IMR-90 (cell line): ENCODE measurements at regions not wholly inside any gene's neighbourhood (a gene's known extent, or its start where the extent isn't known, plus 50 kb on each side); places are given as distances from the start of the nearest gene placed in this dataset.

Source experiments
- ATAC-seq: fragments of 200-7000 bp; cut with Tn5 transposase; 2 replicates; pipeline ENCODE4 v1.9.1; 2020; ENCODE audit warnings: low read depth, mild to moderate bottlenecking, moderate library complexity
- BruUV-seq: library from RNA; stranded (reverse); fragments of 400-500 nt; replicated peaks from 2 replicates; lab custom pipeline; 2021; lab: Mats Ljungman, UMichigan
- CTCF ChIA-PET: fragments of 300-600 bp; formaldehyde crosslinking; extraction: SDS; loops from one replicate; lab custom pipeline; 2021; ENCODE audit warnings: antibody characterized with exemption; lab: Yijun Ruan, JAX
- POLR2A ChIA-PET: fragments of 300-600 bp; sonication (Branson Sonifier 250); formaldehyde crosslinking; loops from one replicate; lab custom pipeline; 2022; ENCODE audit warnings: antibody characterized with exemption; ENCODE audit not compliant: unreplicated experiment; lab: Charles Lee
- DNase-seq: peaks from one replicate; pipeline ENCODE4 v3.0.0; 2013
- H2AFZ ChIP-seq: replicated peaks from 2 replicates; pipeline ENCODE3; 2013; ENCODE audit warnings: low read length, mild to moderate bottlenecking; ENCODE audit not compliant: poor library complexity
- H2AK5ac ChIP-seq: 2 replicates; pipeline ENCODE4 v1.6.1; 2013; ENCODE audit warnings: low read depth, low read length, inconsistent platforms
- H2AK9ac ChIP-seq: replicated peaks from 2 replicates; pipeline ENCODE3; 2013; ENCODE audit warnings: mild to moderate bottlenecking, low read depth, low read length, moderate library complexity; ENCODE audit not compliant: poor library complexity
- H2BK120ac ChIP-seq: 2 replicates; pipeline ENCODE4 v1.6.1; 2013; ENCODE audit warnings: low read depth, low read length, inconsistent platforms
- H2BK15ac ChIP-seq: 3 replicates; pipeline ENCODE4 v1.6.1; 2013; ENCODE audit warnings: low read depth, low read length, inconsistent platforms
- H2BK20ac ChIP-seq: 2 replicates; pipeline ENCODE4 v1.6.1; 2013; ENCODE audit warnings: low read depth, mild to moderate bottlenecking, inconsistent platforms, low read length, moderate library complexity
- H2BK5ac ChIP-seq: 2 replicates; pipeline ENCODE4 v1.6.1; 2013; ENCODE audit warnings: mild to moderate bottlenecking, low read depth, low read length, inconsistent platforms; ENCODE audit not compliant: poor library complexity, severe bottlenecking
- H3K14ac ChIP-seq: replicated peaks from 2 replicates; pipeline ENCODE4 v1.6.1; 2013; ENCODE audit warnings: low read depth, low read length, inconsistent platforms
- H3K18ac ChIP-seq: 2 replicates; pipeline ENCODE4 v1.6.1; 2013; ENCODE audit warnings: low read depth, low read length, control low read depth
- H3K23ac ChIP-seq: 2 replicates; pipeline ENCODE4 v1.6.1; 2013; ENCODE audit warnings: low read depth, low read length, inconsistent platforms
- H3K27ac ChIP-seq: 2 replicates; pipeline ENCODE4 v1.5.1; 2013; ENCODE audit warnings: mild to moderate bottlenecking, control low read depth, low read length; ENCODE audit not compliant: insufficient read depth
- H3K27me3 ChIP-seq: 2 replicates; pipeline ENCODE4 v1.6.1; 2013; ENCODE audit warnings: low read length; ENCODE audit not compliant: control insufficient read depth, insufficient read depth
- H3K36me3 ChIP-seq: 2 replicates; pipeline ENCODE4 v1.6.1; 2013; ENCODE audit warnings: low read length, mixed read lengths; ENCODE audit not compliant: control insufficient read depth, insufficient read depth
- H3K4ac ChIP-seq: 2 replicates; pipeline ENCODE4 v1.6.1; 2013; ENCODE audit warnings: low read depth, low read length, inconsistent platforms
- H3K4me1 ChIP-seq: 2 replicates; pipeline ENCODE4 v1.6.1; 2013; ENCODE audit warnings: low read length, mixed read lengths; ENCODE audit not compliant: control insufficient read depth, insufficient read depth
- H3K4me2 ChIP-seq: 2 replicates; pipeline ENCODE4 v1.6.1; 2013; ENCODE audit warnings: low read depth, mild to moderate bottlenecking, control low read depth, low read length, moderate library complexity
- H3K4me3 ChIP-seq: 2 replicates; pipeline ENCODE4 v1.5.1; 2013; ENCODE audit warnings: low read depth, mild to moderate bottlenecking, control low read depth, low read length, moderate library complexity; ENCODE audit not compliant: insufficient read depth
- H3K56ac ChIP-seq: 2 replicates; pipeline ENCODE4 v1.6.1; 2013; ENCODE audit warnings: low read length, inconsistent platforms; ENCODE audit not compliant: insufficient read depth; ENCODE audit errors: extremely low read depth
- H3K79me1 ChIP-seq, 2 experiments: 2 replicates each; pipeline ENCODE4 v1.6.1; 2013; ENCODE audit warnings: low read length in 2 of 2, inconsistent platforms in 1 of 2, low read depth in 1 of 2
- H3K9ac ChIP-seq: 2 replicates; pipeline ENCODE4 v1.6.1; 2013; ENCODE audit warnings: low read depth, low read length, control low read depth
- H3K9me1 ChIP-seq: 2 replicates; pipeline ENCODE4 v1.6.1; 2013; ENCODE audit warnings: low read length, inconsistent platforms; ENCODE audit not compliant: insufficient read depth
- H3K9me3 ChIP-seq: 2 replicates; pipeline ENCODE4 v1.6.1; 2013; ENCODE audit warnings: low read length; ENCODE audit not compliant: control insufficient read depth, insufficient read depth
- H4K20me1 ChIP-seq: 2 replicates; pipeline ENCODE4 v1.6.1; 2013; ENCODE audit warnings: low read length, inconsistent platforms; ENCODE audit not compliant: insufficient read depth
- H4K5ac ChIP-seq: 2 replicates; pipeline ENCODE4 v1.6.1; 2013; ENCODE audit warnings: mild to moderate bottlenecking, low read depth, low read length, control low read depth
- H4K8ac ChIP-seq, 2 experiments: 2 replicates each; pipeline ENCODE4 v1.6.1; 2013; ENCODE audit warnings: low read depth in 2 of 2, low read length in 2 of 2, control low read depth in 1 of 2, inconsistent platforms in 1 of 2
- H4K91ac ChIP-seq: 2 replicates; pipeline ENCODE4 v1.6.1; 2013; ENCODE audit warnings: low read depth, low read length, inconsistent platforms; ENCODE audit not compliant: insufficient read depth
- BHLHE40 ChIP-seq: fragments of 150-350 bp; IDR thresholded peaks from 2 replicates; pipeline ENCODE4 v1.6.1; 2016; ENCODE audit warnings: mild to moderate bottlenecking, low read depth, low read length
- CEBPB ChIP-seq: IDR thresholded peaks from 2 replicates; pipeline ENCODE4 v1.6.1; 2012; ENCODE audit warnings: low read depth, low read length, improper control_type of control experiment
- CHD1 ChIP-seq: IDR thresholded peaks from 2 replicates; pipeline ENCODE4 v1.6.1; 2012; ENCODE audit warnings: low read depth, low read length, improper control_type of control experiment
- CTCF ChIP-seq: conservative IDR thresholded peaks from 2 replicates; pipeline ENCODE4 v1.5.1; 2012; ENCODE audit warnings: mild to moderate bottlenecking, low read depth, low read length, improper control_type of control experiment
- ELK1 ChIP-seq: fragments of 150-350 bp; IDR thresholded peaks from 2 replicates; pipeline ENCODE4 v1.6.1; 2016; ENCODE audit warnings: low read depth, mild to moderate bottlenecking, low read length, moderate library complexity, borderline replicate concordance
- FOS ChIP-seq: fragments of 150-350 bp; IDR thresholded peaks from 2 replicates; pipeline ENCODE4 v1.6.1; 2016; ENCODE audit warnings: low read depth, low read length
- MAFK ChIP-seq: IDR thresholded peaks from 2 replicates; pipeline ENCODE4 v1.6.1; 2012; ENCODE audit warnings: low read depth, low read length, improper control_type of control experiment
- MAZ ChIP-seq: IDR thresholded peaks from 2 replicates; pipeline ENCODE4 v1.6.1; 2012; ENCODE audit warnings: low read depth, mild to moderate bottlenecking, low read length, improper control_type of control experiment, moderate library complexity, borderline replicate concordance
- MXI1 ChIP-seq: IDR thresholded peaks from 2 replicates; pipeline ENCODE4 v1.6.1; 2012; ENCODE audit warnings: low read depth, mild to moderate bottlenecking, low read length, moderate library complexity, borderline replicate concordance
- NFE2L2 ChIP-seq: fragments of 150-350 bp; IDR thresholded peaks from 2 replicates; pipeline ENCODE4 v1.6.1; 2016; ENCODE audit warnings: low read depth, mild to moderate bottlenecking, low read length
- POLR2A ChIP-seq: IDR thresholded peaks from 2 replicates; pipeline ENCODE4 v1.6.1; 2012; ENCODE audit warnings: mild to moderate bottlenecking, low read depth, low read length
- RAD21 ChIP-seq: IDR thresholded peaks from 2 replicates; pipeline ENCODE4 v1.6.1; 2012; ENCODE audit warnings: low read length, improper control_type of control experiment
- RCOR1 ChIP-seq: IDR thresholded peaks from 2 replicates; pipeline ENCODE4 v1.6.1; 2012; ENCODE audit warnings: mild to moderate bottlenecking, low read length, improper control_type of control experiment; ENCODE audit not compliant: insufficient replicate concordance
- RFX5 ChIP-seq: IDR thresholded peaks from 2 replicates; pipeline ENCODE4 v1.8.0; 2012; ENCODE audit warnings: low read depth, mild to moderate bottlenecking, low read length, moderate library complexity
- SMC3 ChIP-seq: fragments of 150-350 bp; IDR thresholded peaks from 2 replicates; pipeline ENCODE4 v1.6.1; 2016; ENCODE audit warnings: low read depth, mild to moderate bottlenecking, antibody characterized with exemption, low read length, moderate library complexity
- USF2 ChIP-seq: fragments of 150-350 bp; IDR thresholded peaks from 2 replicates; pipeline ENCODE4 v1.6.1; 2017; ENCODE audit warnings: mild to moderate bottlenecking, antibody characterized with exemption, low read length, low read depth
- WGBS, 2 experiments: methylation state at CpG; one replicate each; pipeline versions ENCODE4 v1.1.5 to v1.1.7; 2013; ENCODE audit warnings: missing lambda C conversion rate in 2 of 2; ENCODE audit not compliant: insufficient read length in 1 of 2; ENCODE audit errors: extremely low coverage in 2 of 2; 5-methylcytosine and 5-hydroxymethylcytosine counted together
- dilution Hi-C: fragments of 300-500 bp; cut with HindIII; formaldehyde crosslinking; loops from one replicate; pipeline ENCODE4 v1.14.3; 2018; ENCODE audit warnings: low sequenced_read_pairs; ENCODE audit not compliant: unreplicated experiment
- in situ Hi-C: fragments of 300-500 bp; cut with MboI; formaldehyde crosslinking; loops from 3 replicates; pipeline ENCODE4 v1.14.3; 2019; ENCODE audit warnings: low sequenced_read_pairs, inconsistent platforms, mixed read lengths
- intact Hi-C: fragments of 100-400 bp; cut with micrococcal nuclease; formaldehyde crosslinking; loops from 2 replicates; pipeline ENCODE4 v1.10.0; 2022

DNA sequence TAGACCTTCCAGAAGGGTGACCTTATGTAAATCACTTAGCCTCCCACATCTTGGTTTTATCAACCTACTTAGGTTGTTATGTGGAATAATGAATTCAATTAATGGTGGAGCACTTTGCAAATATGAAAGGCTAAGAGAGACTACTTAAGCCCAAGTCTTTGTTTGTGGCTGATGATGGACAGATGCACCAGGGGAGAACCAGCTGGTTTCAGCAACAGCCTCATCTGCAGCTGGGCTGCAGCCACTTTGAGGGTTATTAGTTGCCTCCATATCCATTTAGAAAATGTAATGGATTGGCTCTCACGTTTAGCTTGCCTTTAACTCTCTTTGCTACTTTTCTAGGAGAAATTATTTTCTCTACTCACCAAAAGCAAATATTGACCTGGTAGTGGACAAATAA, 146.6 kb downstream of the ESM1 start:
- H2BK15ac ChIP-seq: peak overlapping the region; percentile 16; the same call in 1 of the 3 replicates
- H3K4me2 ChIP-seq: no peak overlapping the region
- peaks cover 22% of the 10 kb centered on the region for H3K9me1 ChIP-seq
- ATAC-seq (no peak), DNase-seq (no peak)
- peaks cover 33% of the 10 kb centered on the region for H3K4me1 ChIP-seq
- peak overlapping the region; percentile 31; the same call in 1 of the 2 replicates for H3K14ac ChIP-seq
- H2AFZ ChIP-seq: no peak overlapping the region
- H3K27me3 ChIP-seq: no peaks in the 10 kb centered on the region
- no peaks in the 10 kb centered on the region for H3K9me3 ChIP-seq
- no peak overlapping the region for H2AK5ac ChIP-seq
- TF ChIP-seq CTCF (no peak), BHLHE40 (no peak), FOS (no peak), ELK1 (no peak), RCOR1 (no peak), MXI1 (no peak), SMC3 (no peak), MAZ (no peak), RAD21 (no peak), POLR2A (no peak), CEBPB (no peak), RFX5 (no peak), NFE2L2 (no peak), MAFK (no peak), CHD1 (no peak), USF2 (no peak)
- intact Hi-C loops (no loop called here), in situ Hi-C loops (no loop called here), dilution Hi-C loops (no loop called here)
- no peaks in the 10 kb centered on the region for H4K20me1 ChIP-seq
- no peak overlapping the region for H3K9ac ChIP-seq
- H3K4ac ChIP-seq: peak overlapping the region; percentile 55; the same call in 1 of the 2 replicates
- peaks cover 0 to 20% of the 10 kb centered on the region in 2 experiments; a peak in 2 of 4 replicates for H3K79me1 ChIP-seq
- H4K91ac ChIP-seq: no peak overlapping the region; the same call in 1 of the 2 replicates
- H4K5ac ChIP-seq: peak overlapping the region; percentile 64
- H4K8ac ChIP-seq: peak overlapping the region in 1 of 2 experiments; percentile 78; a peak in 1 of 4 replicates
- H2BK5ac ChIP-seq: peak overlapping the region; percentile 89
- BruUV-seq: no TSS peak
- no peak overlapping the region for H3K27ac ChIP-seq
- ChIA-PET CTCF (no interaction called here), POLR2A (no interaction called here)
- H2BK20ac ChIP-seq: peak overlapping the region; percentile 82
- H2AK9ac ChIP-seq: no peak overlapping the region
- no peak overlapping the region for H3K4me3 ChIP-seq
- WGBS, 2 experiments: no CpG with 5 or more reads among the region's 1 CpG
- peak overlapping the region; percentile 95; the same call in 1 of the 2 replicates for H2BK120ac ChIP-seq
- H3K36me3 ChIP-seq: no peaks in the 10 kb centered on the region
- H3K23ac ChIP-seq: no peak overlapping the region
- H3K56ac ChIP-seq: no peak overlapping the region; the same call in 1 of the 2 replicates
- H3K18ac ChIP-seq: peak overlapping the region; percentile 54
